Caco-2 (cell line): ENCODE measurements at regions not wholly inside any gene's neighbourhood (a gene's known extent, or its start where the extent isn't known, plus 50 kb on each side); places are given as distances from the start of the nearest gene placed in this dataset.

Experiments
- BruUV-seq: library from RNA; stranded (reverse); fragments of 400-500 nt; replicated peaks from 2 replicates; lab custom pipeline; 2021; lab: Mats Ljungman, UMichigan
- CTCF ChIA-PET: fragments of 300-600 bp; sonication (Branson Sonifier 250); formaldehyde crosslinking; loops from one replicate; lab custom pipeline; 2022; ENCODE audit warnings: antibody characterized with exemption; lab: Charles Lee
- POLR2A ChIA-PET: fragments of 300-600 bp; sonication (Branson Sonifier 250); formaldehyde crosslinking; loops from one replicate; lab custom pipeline; 2022; ENCODE audit warnings: antibody characterized with exemption; lab: Charles Lee
- DNase-seq, 2 experiments: peaks; one replicate each; pipeline versions ENCODE4 v3.0.0 to v3.0.0-alpha.2; 2020 to 2022
- H3K27me3 ChIP-seq: replicated peaks from 2 replicates; pipeline ENCODE4 v1.6.0; 2011; ENCODE audit warnings: low read length; ENCODE audit not compliant: control insufficient read depth, insufficient read depth
- H3K36me3 ChIP-seq: 2 replicates; pipeline ENCODE4 v1.5.1; 2011; ENCODE audit warnings: low read length; ENCODE audit not compliant: control insufficient read depth, insufficient read depth
- H3K4me1 ChIP-seq: fragments of 250-450 bp; sonication (Bioruptor Pico); 2 replicates; pipeline ENCODE4 v1.5.1; 2020; ENCODE audit warnings: mild to moderate bottlenecking
- H3K4me3 ChIP-seq: 2 replicates; pipeline ENCODE4 v1.5.1; 2011; ENCODE audit warnings: low read depth, mild to moderate bottlenecking, control low read depth, low read length
- H3K9me3 ChIP-seq: fragments of 250-450 bp; sonication (Bioruptor Pico); 2 replicates; pipeline ENCODE4 v1.5.1; 2020; ENCODE audit warnings: mild to moderate bottlenecking, moderate library complexity
- H3K27ac Mint-ChIP-seq: one replicate; pipeline ENCODE4 v1.8.0; 2022; ENCODE audit warnings: mixed read lengths; ENCODE audit not compliant: unreplicated experiment
- H3K27me3 Mint-ChIP-seq: one replicate; pipeline ENCODE4 v1.8.0; 2022; ENCODE audit warnings: mixed read lengths; ENCODE audit not compliant: insufficient read depth, unreplicated experiment
- H3K36me3 Mint-ChIP-seq: one replicate; pipeline ENCODE4 v1.8.0; 2022; ENCODE audit warnings: mild to moderate bottlenecking, mixed read lengths; ENCODE audit not compliant: insufficient read depth, unreplicated experiment
- H3K4me1 Mint-ChIP-seq: one replicate; pipeline ENCODE4 v1.8.0; 2022; ENCODE audit warnings: low read depth, mixed read lengths; ENCODE audit not compliant: unreplicated experiment
- H3K4me3 Mint-ChIP-seq: one replicate; pipeline ENCODE4 v1.8.0; 2022; ENCODE audit warnings: mild to moderate bottlenecking, moderate library complexity, mixed read lengths; ENCODE audit not compliant: unreplicated experiment
- H3K9me3 Mint-ChIP-seq: one replicate; pipeline ENCODE4 v1.8.0; 2022; ENCODE audit warnings: mixed read lengths; ENCODE audit not compliant: unreplicated experiment
- CTCF ChIP-seq, 2 experiments: fragments of 200-600 bp in 1 of 2; IDR thresholded peaks; 1 replicate in 1 of 2; 2 replicates in 1 of 2; pipeline versions ENCODE4 v1.5.1 to v1.8.0; 2011 to 2022; ENCODE audit warnings: antibody characterized with exemption in 1 of 2, control low read depth in 1 of 2, inconsistent platforms in 1 of 2, low read depth in 1 of 2, low read length in 1 of 2, mild to moderate bottlenecking in 1 of 2, moderate library complexity in 1 of 2; ENCODE audit not compliant: insufficient read depth in 1 of 2, severe bottlenecking in 1 of 2, unreplicated experiment in 1 of 2
- intact Hi-C: fragments of 100-400 bp; cut with micrococcal nuclease; formaldehyde crosslinking; loops from one replicate; pipeline ENCODE4 v1.10.0; 2022; ENCODE audit not compliant: unreplicated experiment

DNA sequence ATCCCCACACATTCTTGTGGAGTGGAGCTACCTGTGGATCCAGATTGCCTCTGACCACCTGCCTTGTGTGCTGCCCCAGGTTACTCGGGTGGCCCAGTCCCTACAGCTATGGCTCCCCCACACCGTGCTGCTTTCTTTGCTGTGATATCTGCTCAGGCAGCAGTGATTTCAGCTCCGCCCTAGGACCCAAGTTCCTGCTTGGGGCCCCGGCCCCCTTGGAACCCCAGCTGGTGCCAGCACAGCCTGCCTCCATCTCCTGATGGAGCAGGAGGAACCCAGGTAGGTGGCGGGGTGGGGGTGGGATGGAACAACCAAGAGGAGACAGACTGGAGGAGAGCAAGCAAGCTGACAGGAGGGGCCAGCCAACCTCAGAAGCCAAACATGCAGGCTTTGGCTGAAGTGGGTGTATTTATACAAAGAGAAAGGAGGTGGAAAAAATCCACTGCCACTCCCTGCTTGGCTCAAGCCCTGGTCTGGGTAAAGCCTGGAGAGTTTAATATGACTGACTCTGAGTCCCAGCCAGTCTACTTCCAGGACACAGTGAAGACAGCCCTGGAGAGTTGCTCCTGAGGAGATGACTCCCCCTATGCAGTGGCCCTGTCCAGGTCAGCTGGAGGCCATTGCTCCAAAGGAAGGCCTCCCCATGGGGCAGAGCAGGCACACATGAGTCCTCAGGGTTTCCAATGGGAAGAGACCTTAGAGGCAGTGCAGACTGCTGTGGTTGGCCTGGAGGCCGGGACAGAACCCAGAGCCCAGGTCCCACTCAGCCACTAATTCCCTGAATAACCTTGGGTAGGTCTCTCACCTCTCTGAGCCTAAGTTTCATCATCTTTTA is 197.1 kb upstream of the MAMLD1 start:
- POLR2A ChIA-PET = no interaction called here
- intact Hi-C loops = no loop called here
- no TSS peak for BruUV-seq
- CTCF ChIA-PET = interaction anchor here (0.6 kb wide), 1 partner anchor 10 kb away, joined by 11 read pairs; no protein-coding TSS in a partner anchor
- H3K27me3 Mint-ChIP-seq = no peaks in the 10 kb centered on the region
- Histone ChIP-seq H3K9me3 (no peaks in the 10 kb centered on the region), H3K4me1 (no peaks in the 10 kb centered on the region), H3K4me3 (no peak overlapping the region), H3K36me3 (no peaks in the 10 kb centered on the region), H3K27me3 (no peaks in the 10 kb centered on the region)
- no peak overlapping the region for H3K4me3 Mint-ChIP-seq
- no peak overlapping the region for H3K27ac Mint-ChIP-seq
- no peak for TF ChIP-seq CTCF (IDR thresholded peaks at IDR 0.05; ENCODE audit: insufficient read depth in 1 of 2, low read depth in 1 of 2, low read length in 1 of 2, severe bottlenecking in 1 of 2, unreplicated experiment in 1 of 2)
- H3K36me3 Mint-ChIP-seq = no peaks in the 10 kb centered on the region
- H3K9me3 Mint-ChIP-seq = no peaks in the 10 kb centered on the region
- DNase-seq = no peak
- H3K4me1 Mint-ChIP-seq = no peaks in the 10 kb centered on the region

DNA sequence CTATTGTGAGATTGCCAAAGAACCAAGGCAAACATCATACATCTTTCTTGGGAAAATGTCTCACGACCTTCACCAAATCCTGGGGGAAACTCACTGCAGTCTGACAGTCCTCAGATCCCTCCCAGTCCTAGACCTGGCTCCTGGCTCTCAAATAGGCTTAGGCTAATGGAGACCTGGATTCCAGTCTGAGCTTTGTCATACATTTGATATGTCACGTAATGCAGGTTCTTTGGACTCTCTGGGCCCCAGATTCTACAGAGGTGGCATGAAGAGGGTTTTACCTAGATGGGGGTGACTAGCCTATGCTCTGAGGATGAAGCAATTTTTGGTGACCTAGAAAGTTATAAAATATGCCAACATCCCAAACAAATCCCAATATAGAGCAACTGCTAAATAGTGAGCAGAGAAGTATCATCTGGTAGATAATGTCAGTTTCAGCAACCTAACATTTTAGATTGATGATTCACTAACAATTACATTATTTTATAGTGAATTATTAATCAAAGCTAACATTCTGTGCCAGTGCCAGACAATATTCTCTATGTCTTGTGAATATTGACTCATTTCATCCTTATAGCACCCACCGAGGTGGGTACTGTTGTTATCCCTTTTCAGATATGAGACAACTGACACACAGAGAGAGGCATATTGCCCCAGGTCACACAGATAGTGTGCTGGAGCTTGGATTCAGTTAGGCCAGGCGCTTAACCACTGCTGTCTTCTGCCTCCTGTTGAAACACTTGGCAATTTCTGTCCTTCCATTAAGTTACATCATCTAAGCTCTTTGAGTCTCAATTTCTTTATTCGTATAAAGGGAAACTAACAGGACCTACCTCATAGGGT is 195.4 kb upstream of the MAMLD1 start:
- ChIA-PET CTCF (no interaction called here), POLR2A (no interaction called here)
- no peak for TF ChIP-seq CTCF (IDR thresholded peaks at IDR 0.05; ENCODE audit: insufficient read depth in 1 of 2, low read depth in 1 of 2, low read length in 1 of 2, severe bottlenecking in 1 of 2, unreplicated experiment in 1 of 2)
- H3K36me3 Mint-ChIP-seq = no peaks in the 10 kb centered on the region
- no TSS peak for BruUV-seq
- Histone ChIP-seq H3K4me1 (no peaks in the 10 kb centered on the region), H3K36me3 (no peaks in the 10 kb centered on the region), H3K27me3 (no peaks in the 10 kb centered on the region), H3K4me3 (no peak overlapping the region), H3K9me3 (no peaks in the 10 kb centered on the region)
- H3K4me1 Mint-ChIP-seq = no peaks in the 10 kb centered on the region
- no peaks in the 10 kb centered on the region for H3K9me3 Mint-ChIP-seq
- peaks cover 4% of the 10 kb centered on the region for H3K27me3 Mint-ChIP-seq
- no peak overlapping the region for H3K27ac Mint-ChIP-seq
- H3K4me3 Mint-ChIP-seq = no peak overlapping the region
- DNase-seq = no peak
- intact Hi-C loops = no loop called here

DNA sequence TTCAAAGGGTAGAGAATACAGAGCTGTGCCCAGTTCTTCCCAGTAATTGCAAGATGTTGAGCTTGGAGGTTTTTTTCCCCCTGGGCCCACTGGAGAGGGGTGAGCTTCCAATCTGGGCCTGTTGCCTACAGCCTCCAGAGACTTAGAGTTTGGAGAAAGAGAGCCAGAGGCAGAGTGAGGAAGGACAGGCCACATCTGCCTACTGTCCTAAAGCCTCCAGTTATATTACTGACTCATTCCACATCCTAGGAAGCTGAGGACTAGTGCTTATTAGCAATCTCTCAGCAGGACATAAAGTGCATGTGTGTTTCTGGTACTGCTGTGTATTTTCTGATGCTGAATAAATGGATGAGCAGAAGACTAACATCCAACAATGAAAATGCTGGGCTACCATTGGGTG is 181.0 kb upstream of the MAMLD1 start:
- Mint-ChIP-seq H3K27ac (no peak overlapping the region), H3K36me3 (no peaks in the 10 kb centered on the region), H3K9me3 (peaks cover 9% of the 10 kb centered on the region), H3K27me3 (peaks cover 13% of the 10 kb centered on the region), H3K4me1 (no peaks in the 10 kb centered on the region), H3K4me3 (no peak overlapping the region)
- no TSS peak for BruUV-seq
- no peak for DNase-seq
- ChIA-PET CTCF (no interaction called here), POLR2A (no interaction called here)
- intact Hi-C loops = no loop called here
- no peaks in the 10 kb centered on the region for H3K9me3 ChIP-seq
- no peaks in the 10 kb centered on the region for H3K4me1 ChIP-seq
- no peaks in the 10 kb centered on the region for H3K36me3 ChIP-seq
- H3K4me3 ChIP-seq = no peak overlapping the region
- TF ChIP-seq CTCF (IDR thresholded peaks at IDR 0.05; ENCODE audit: insufficient read depth in 1 of 2, low read depth in 1 of 2, low read length in 1 of 2, severe bottlenecking in 1 of 2, unreplicated experiment in 1 of 2) = no peak
- no peaks in the 10 kb centered on the region for H3K27me3 ChIP-seq
